HEK293 (cell line): ENCODE measurements at regions not wholly inside any gene's neighbourhood (a gene's known extent, or its start where the extent isn't known, plus 50 kb on each side); places are given as distances from the start of the nearest gene placed in this dataset.

Experiments
- CTCF ChIA-PET: fragments of 350-600 bp; formaldehyde crosslinking; extraction: SDS; loops from one replicate; lab custom pipeline; 2021; ENCODE audit warnings: antibody characterized with exemption; lab: Yijun Ruan, JAX
- POLR2A ChIA-PET: fragments of 300-600 bp; formaldehyde crosslinking; extraction: SDS; loops from one replicate; lab custom pipeline; 2020; ENCODE audit warnings: antibody characterized with exemption, inconsistent platforms; lab: Yijun Ruan, JAX
- H3K27ac ChIP-seq: fragments of 200-500 bp; sonication (Bioruptor generic); 2 replicates; pipeline ENCODE4 v1.5.1; 2014; ENCODE audit warnings: low read depth, low read length, control low read depth, inconsistent platforms; ENCODE audit errors: extremely low read depth
- H3K36me3 ChIP-seq, 2 experiments: fragments of 200-500 bp in 1 of 2; sonication (Bioruptor generic) in 1 of 2; 1 replicate in 1 of 2; 2 replicates in 1 of 2; pipeline ENCODE4 v1.5.1; 2014 to 2017; ENCODE audit warnings: inconsistent platforms in 2 of 2, low read length in 2 of 2; ENCODE audit not compliant: control insufficient read depth in 2 of 2, insufficient read depth in 1 of 2
- H3K4me1 ChIP-seq: fragments of 200-500 bp; sonication (Bioruptor generic); 2 replicates; pipeline ENCODE4 v1.5.1; 2014; ENCODE audit warnings: mild to moderate bottlenecking, low read length, inconsistent platforms; ENCODE audit not compliant: control insufficient read depth, insufficient read depth
- H3K4me3 ChIP-seq: 2 replicates; pipeline ENCODE4 v1.5.1; 2011; ENCODE audit warnings: low read depth, mild to moderate bottlenecking, control low read depth, low read length, moderate library complexity
- H3K9me3 ChIP-seq: fragments of 200-500 bp; sonication (Bioruptor generic); 2 replicates; pipeline ENCODE4 v1.5.1; 2014; ENCODE audit warnings: low read depth, low read length, inconsistent platforms; ENCODE audit not compliant: control insufficient read depth, insufficient read depth
- EGR2 ChIP-seq: fragments of 450-650 bp; formaldehyde crosslinking; IDR thresholded peaks from 2 replicates; pipeline ENCODE4 v1.5.1; 2016; ENCODE audit warnings: low read depth, missing biosample characterization, missing genetic modification characterization
- GLI2 ChIP-seq: fragments of 450-650 bp; formaldehyde crosslinking; IDR thresholded peaks from 2 replicates; pipeline ENCODE4; 2017; ENCODE audit warnings: missing biosample characterization, missing genetic modification characterization, low read depth, borderline replicate concordance
- GLIS2 ChIP-seq: fragments of 450-650 bp; formaldehyde crosslinking; IDR thresholded peaks from 2 replicates; pipeline ENCODE4 v1.5.1; 2016; ENCODE audit warnings: missing biosample characterization, missing genetic modification characterization
- HOXA7 ChIP-seq: sonication (generic); formaldehyde crosslinking; IDR thresholded peaks from 2 replicates; pipeline ENCODE4 v1.8.1; 2022; ENCODE audit warnings: missing genetic modification reagents, borderline replicate concordance
- KLF10 ChIP-seq: fragments of 450-650 bp; IDR thresholded peaks from 2 replicates; pipeline ENCODE4 v1.5.1; 2018; ENCODE audit warnings: missing biosample characterization, mild to moderate bottlenecking, missing genetic modification characterization
- KLF16 ChIP-seq: fragments of 450-650 bp; formaldehyde crosslinking; IDR thresholded peaks from 2 replicates; pipeline ENCODE4 v1.5.1; 2017; ENCODE audit warnings: missing biosample characterization, missing genetic modification characterization
- RBAK ChIP-seq: fragments of 450-650 bp; formaldehyde crosslinking; IDR thresholded peaks from 2 replicates; pipeline ENCODE4 v1.5.1; 2016; ENCODE audit warnings: missing biosample characterization, missing genetic modification characterization
- REST ChIP-seq: fragments of 450-650 bp; formaldehyde crosslinking; IDR thresholded peaks from 2 replicates; pipeline ENCODE4 v1.5.1; 2016; ENCODE audit warnings: missing biosample characterization, missing genetic modification characterization
- SCRT1 ChIP-seq: fragments of 450-650 bp; formaldehyde crosslinking; IDR thresholded peaks from 2 replicates; pipeline ENCODE4 v1.5.1; 2016; ENCODE audit warnings: missing biosample characterization, missing genetic modification characterization, borderline replicate concordance
- SP3 ChIP-seq: fragments of 450-650 bp; formaldehyde crosslinking; IDR thresholded peaks from 2 replicates; pipeline ENCODE4 v1.5.1; 2016; ENCODE audit warnings: missing biosample characterization, missing genetic modification characterization
- ZBTB1 ChIP-seq: fragments of 450-650 bp; formaldehyde crosslinking; IDR thresholded peaks from 2 replicates; pipeline ENCODE4 v1.5.1; 2016; ENCODE audit warnings: missing biosample characterization, missing genetic modification characterization
- ZNF148 ChIP-seq: fragments of 450-650 bp; formaldehyde crosslinking; IDR thresholded peaks from 2 replicates; pipeline ENCODE4 v1.5.0; 2017; ENCODE audit warnings: missing biosample characterization, missing genetic modification characterization, borderline replicate concordance
- ZNF18 ChIP-seq: fragments of 450-650 bp; formaldehyde crosslinking; IDR thresholded peaks from 2 replicates; pipeline ENCODE4 v1.5.1; 2016; ENCODE audit warnings: missing biosample characterization, missing genetic modification characterization
- ZNF19 ChIP-seq: fragments of 450-650 bp; formaldehyde crosslinking; IDR thresholded peaks from 2 replicates; pipeline ENCODE4; 2016; ENCODE audit warnings: missing biosample characterization, missing genetic modification characterization, low read depth
- ZNF2 ChIP-seq: fragments of 450-650 bp; formaldehyde crosslinking; IDR thresholded peaks from 2 replicates; pipeline ENCODE4 v1.5.1; 2016; ENCODE audit warnings: missing biosample characterization, missing genetic modification characterization
- ZNF211 ChIP-seq: fragments of 450-650 bp; formaldehyde crosslinking; IDR thresholded peaks from 2 replicates; pipeline ENCODE4 v1.5.1; 2016; ENCODE audit warnings: low read depth, missing biosample characterization, missing genetic modification characterization
- ZNF24 ChIP-seq: fragments of 450-650 bp; formaldehyde crosslinking; IDR thresholded peaks from 2 replicates; pipeline ENCODE4 v1.5.1; 2016; ENCODE audit warnings: missing biosample characterization, missing genetic modification characterization
- ZNF26 ChIP-seq: fragments of 450-650 bp; formaldehyde crosslinking; IDR thresholded peaks from 2 replicates; pipeline ENCODE4 v1.5.1; 2016; ENCODE audit warnings: missing biosample characterization, missing genetic modification characterization
- ZNF266 ChIP-seq: fragments of 450-650 bp; formaldehyde crosslinking; IDR thresholded peaks from 2 replicates; pipeline ENCODE4 v1.5.1; 2016; ENCODE audit warnings: missing biosample characterization, missing genetic modification characterization, low read depth
- ZNF350 ChIP-seq: fragments of 450-650 bp; formaldehyde crosslinking; IDR thresholded peaks from 2 replicates; pipeline ENCODE4 v1.5.0; 2017; ENCODE audit warnings: missing biosample characterization, mild to moderate bottlenecking, missing genetic modification characterization
- ZNF398 ChIP-seq: fragments of 450-650 bp; formaldehyde crosslinking; IDR thresholded peaks from 2 replicates; pipeline ENCODE4 v1.5.1; 2017; ENCODE audit warnings: missing biosample characterization, missing genetic modification characterization
- ZNF514 ChIP-seq: fragments of 450-650 bp; formaldehyde crosslinking; IDR thresholded peaks from 2 replicates; pipeline ENCODE4 v1.5.1; 2016; ENCODE audit warnings: missing biosample characterization, missing genetic modification characterization
- ZNF529 ChIP-seq: fragments of 450-650 bp; formaldehyde crosslinking; IDR thresholded peaks from 2 replicates; pipeline ENCODE4 v1.5.1; 2017; ENCODE audit warnings: missing genetic modification characterization, missing biosample characterization; ENCODE audit not compliant: insufficient replicate concordance
- ZNF549 ChIP-seq: fragments of 450-650 bp; IDR thresholded peaks from 2 replicates; pipeline ENCODE4 v1.5.1; 2018; ENCODE audit warnings: missing biosample characterization, missing genetic modification characterization, mild to moderate bottlenecking, inconsistent platforms, moderate library complexity
- ZNF596 ChIP-seq: fragments of 450-650 bp; IDR thresholded peaks from 2 replicates; pipeline ENCODE4 v1.5.0; 2018; ENCODE audit warnings: missing biosample characterization, mild to moderate bottlenecking, missing genetic modification characterization, moderate library complexity
- ZNF701 ChIP-seq: fragments of 450-650 bp; formaldehyde crosslinking; IDR thresholded peaks from 2 replicates; pipeline ENCODE4 v1.5.1; 2016; ENCODE audit warnings: missing biosample characterization, missing genetic modification characterization
- ZNF747 ChIP-seq: fragments of 450-650 bp; formaldehyde crosslinking; IDR thresholded peaks from 2 replicates; pipeline ENCODE4 v1.5.1; 2016; ENCODE audit warnings: missing biosample characterization, missing genetic modification characterization
- ZNF837 ChIP-seq: fragments of 450-650 bp; formaldehyde crosslinking; IDR thresholded peaks from 2 replicates; pipeline ENCODE4 v1.5.1; 2016; ENCODE audit warnings: missing biosample characterization, missing genetic modification characterization
- ZSCAN23 ChIP-seq: fragments of 450-650 bp; formaldehyde crosslinking; IDR thresholded peaks from 2 replicates; pipeline ENCODE4 v1.5.1; 2016; ENCODE audit warnings: missing biosample characterization, missing genetic modification characterization

- CTCF ChIA-PET, result no interaction called here
Observed at GRCh38 chr20:40890635-40891034, 138.0 kb upstream of the TOP1 start.

GRCh38 chr20:40891351-40891750 is 137.3 kb upstream of the TOP1 start:
- no peak overlapping the region for H3K27ac ChIP-seq
- CTCF ChIA-PET, result interaction anchor here (0.5 to 0.7 kb wide), 2 partner anchors 94 to 111 kb away, joined by 3 read pairs; no protein-coding TSS in a partner anchor
- TF ChIP-seq RBAK (tag by site-specific recombination) (no peak), ZNF148 (tag by site-specific recombination) (no peak), GLI2 (tag by site-specific recombination) (no peak), ZNF2 (tag by site-specific recombination) (no peak), REST (tag by site-specific recombination) (no peak), ZNF747 (tag by site-specific recombination) (no peak), EGR2 (tag by site-specific recombination) (no peak), ZNF701 (tag by site-specific recombination) (no peak), ZNF837 (no peak), ZNF514 (tag by site-specific recombination) (no peak), ZNF18 (no peak), ZNF24 (no peak), HOXA7 (CRISPR knock-in tag) (no peak)

More at GRCh38 chr20:40890635-40891034, 138.0 kb upstream of the TOP1 start:
- no peak overlapping the region for H3K27ac ChIP-seq
- no peak for TF ChIP-seq ZNF266 (tag by site-specific recombination)
- no peak for TF ChIP-seq KLF10 (tag by site-specific recombination)
- no peak for TF ChIP-seq ZNF398 (tag by site-specific recombination)
- no peak for TF ChIP-seq ZNF211
- no peak for TF ChIP-seq ZNF596
- TF ChIP-seq ZSCAN23 (tag by site-specific recombination), result no peak
- no peak for TF ChIP-seq ZBTB1 (tag by site-specific recombination)
- no peak for TF ChIP-seq ZNF26 (tag by site-specific recombination)
- no peak for TF ChIP-seq SP3 (tag by site-specific recombination)
- no peak for TF ChIP-seq SCRT1 (tag by site-specific recombination)
- no peak for TF ChIP-seq ZNF350 (tag by site-specific recombination)
- TF ChIP-seq ZNF549, result no peak
- no peak for TF ChIP-seq ZNF529 (tag by site-specific recombination)
- no peak for TF ChIP-seq ZNF19 (tag by site-specific recombination)
- no peak for TF ChIP-seq GLIS2 (tag by site-specific recombination)
- no peak for TF ChIP-seq KLF16
- no peaks in the 10 kb centered on the region for H3K4me1 ChIP-seq
- POLR2A ChIA-PET, result no interaction called here
- H3K9me3 ChIP-seq, result no peaks in the 10 kb centered on the region
- H3K36me3 ChIP-seq, result no peaks in the 10 kb centered on the region
- H3K4me3 ChIP-seq, result no peak overlapping the region

More at GRCh38 chr20:40891351-40891750, 137.3 kb upstream of the TOP1 start:
- H3K4me3 ChIP-seq, result no peak overlapping the region
- H3K9me3 ChIP-seq, result no peaks in the 10 kb centered on the region
- POLR2A ChIA-PET, result no interaction called here
- no peaks in the 10 kb centered on the region for H3K4me1 ChIP-seq
- no peaks in the 10 kb centered on the region for H3K36me3 ChIP-seq
